ENCODE measurements at regions not wholly inside any gene's neighbourhood (a gene's known extent, or its start where the extent isn't known, plus 50 kb on each side); places are given as distances from the start of the nearest gene placed in this dataset.

- TF ChIP-seq MAX (IDR thresholded peaks at IDR 0.05) = no peak
- no peak for TF ChIP-seq SIN3A (IDR thresholded peaks at IDR 0.05; ENCODE audit: low read depth)
- TF ChIP-seq EZH2 (IDR thresholded peaks at IDR 0.05) = no peak
- no peak for TF ChIP-seq EZH2phosphoT487 (IDR thresholded peaks at IDR 0.05; ENCODE audit: borderline replicate concordance)
- no peak for TF ChIP-seq CTCF (IDR thresholded peaks at IDR 0.05 in 2 of 3, conservative IDR thresholded peaks at IDR 0.05 in 1 of 3; ENCODE audit: borderline replicate concordance in 1 of 3, insufficient read depth in 1 of 3, low read depth in 2 of 3, low read length in 2 of 3)
- no peak for TF ChIP-seq ZBTB33 (IDR thresholded peaks at IDR 0.05; ENCODE audit: extremely low read depth, insufficient replicate concordance, low read length)
These were observed 164.3 kb upstream of the VEPH1 start for GRCh38 chr3:157667493-157667892.
